Stimulated activated CD4-positive, alpha-beta T cell treated with anti-CD3 and anti-CD28 coated beads, Interleukin-15, amount 100 ng/mL, for 24 hours (primary cell): ENCODE measurements at regions not wholly inside any gene's neighbourhood (a gene's known extent, or its start where the extent isn't known, plus 50 kb on each side); places are given as distances from the start of the nearest gene placed in this dataset.

Source experiments
- DNase-seq: peaks from one replicate; pipeline ENCODE4 v3.0.0-alpha.2; 2020

- no peak for DNase-seq
These were observed 531.4 kb downstream of the ZIC1 start for GRCh38 chr3:147940405-147941193.

GRCh38 chr3:147941969-147942368 lies 532.8 kb downstream of the ZIC1 start:
- DNase-seq = no peak

GRCh38 chr3:147943265-147943945 lies 534.2 kb downstream of the ZIC1 start:
- DNase-seq = no peak

GRCh38 chr3:147945968-147946519 lies 536.9 kb downstream of the ZIC1 start:
- DNase-seq = no peak

- no peak for DNase-seq
These were observed 547.5 kb downstream of the ZIC1 start for GRCh38 chr3:147956615-147957014.

GRCh38 chr3:147958754-147959153 lies 549.6 kb downstream of the ZIC1 start:
- no peak for DNase-seq

GRCh38 chr3:147960786-147961185 lies 551.6 kb downstream of the ZIC1 start:
- no peak for DNase-seq

GRCh38 chr3:147962408-147963164 lies 553.4 kb downstream of the ZIC1 start:
- DNase-seq = no peak

GRCh38 chr3:147963711-147964110 lies 554.5 kb downstream of the ZIC1 start:
- DNase-seq = no peak

- no peak for DNase-seq
These were observed 566.0 kb downstream of the ZIC1 start for GRCh38 chr3:147975165-147975564.

- DNase-seq = no peak
These were observed 567.8 kb downstream of the ZIC1 start for GRCh38 chr3:147977001-147977400.

GRCh38 chr3:147987549-147987948 lies 578.4 kb downstream of the ZIC1 start:
- DNase-seq = no peak

GRCh38 chr3:147989344-147989743 lies 580.2 kb downstream of the ZIC1 start:
- no peak for DNase-seq

GRCh38 chr3:148002705-148003205 lies 593.6 kb downstream of the ZIC1 start:
- no peak for DNase-seq

GRCh38 chr3:148004331-148004730 lies 595.2 kb downstream of the ZIC1 start:
- DNase-seq = no peak

- DNase-seq = no peak
These were observed 596.3 kb downstream of the ZIC1 start for GRCh38 chr3:148005456-148005855.

GRCh38 chr3:148006508-148006907 lies 597.3 kb downstream of the ZIC1 start:
- DNase-seq = no peak

GRCh38 chr3:148008591-148008990 lies 599.4 kb downstream of the ZIC1 start:
- DNase-seq = no peak

- DNase-seq = no peak
These were observed 611.7 kb downstream of the ZIC1 start for GRCh38 chr3:148020861-148021260.

- DNase-seq = no peak
These were observed 612.2 kb downstream of the ZIC1 start for GRCh38 chr3:148021381-148021780.

GRCh38 chr3:148023994-148024393 lies 614.8 kb downstream of the ZIC1 start:
- DNase-seq = no peak

GRCh38 chr3:148026009-148026588 lies 616.9 kb downstream of the ZIC1 start:
- DNase-seq = no peak

GRCh38 chr3:148030975-148031374 lies 621.8 kb downstream of the ZIC1 start:
- no peak for DNase-seq
